ENCODE measurements at regions not wholly inside any gene's neighbourhood (a gene's known extent, or its start where the extent isn't known, plus 50 kb on each side); places are given as distances from the start of the nearest gene placed in this dataset.
"Not testable (repeated sequence)": the region's sequence is repeated elsewhere in the genome, so short reads cannot be mapped to it uniquely, and the experiment has no call there.

DNA sequence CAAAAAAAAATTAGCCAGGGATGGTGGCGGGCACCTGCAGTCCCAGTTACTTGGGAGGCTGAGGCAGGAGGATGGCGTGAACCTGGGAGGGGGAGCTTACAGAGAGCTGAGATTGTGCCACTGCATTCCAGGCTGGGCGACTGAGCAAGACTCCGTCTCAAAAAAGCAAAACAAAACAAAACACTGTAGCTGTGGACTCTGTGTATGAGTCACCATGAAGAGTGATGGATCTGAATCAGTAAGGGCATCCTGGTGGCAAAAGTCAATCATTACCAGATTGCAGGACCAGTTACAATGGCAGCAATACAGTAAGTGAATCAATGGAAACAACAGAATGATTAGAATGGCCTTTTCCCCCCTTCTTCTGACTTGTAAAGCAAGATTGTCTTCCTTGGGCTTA, 113.7 kb upstream of the CCDC180 start:
- no CpG with 5 or more reads among the region's 4 CpGs for WGBS, 2 donors (ENCODE audit: extremely low coverage in 2 of 2, insufficient read length in 2 of 2, insufficient replicate concordance in 1 of 2)
- H2AK5ac ChIP-seq (ENCODE audit: low read depth, low read length); H3K27me3 ChIP-seq (ENCODE audit: control insufficient read depth in 3 of 3, insufficient read depth in 3 of 3, low read depth in 1 of 3, low read length in 3 of 3): not testable (repeated sequence)

GRCh38 chr9:97188545-97188944, 118.9 kb upstream of the CCDC180 start:
- no peak overlapping the region for H3K18ac ChIP-seq (ENCODE audit: low read length)
- H2AK5ac ChIP-seq (ENCODE audit: low read depth, low read length), result no peak overlapping the region
- DNase-seq (ENCODE audit: low spot score), result no peak
- H2AFZ ChIP-seq (ENCODE audit: low read length), result no peak overlapping the region
- no peaks in the 10 kb centered on the region for H3K9me3 ChIP-seq (replicated peaks in 1 of 2; ENCODE audit: control insufficient read depth in 2 of 2, insufficient read depth in 1 of 2, low read depth in 1 of 2, low read length in 2 of 2)
- no CpG with 5 or more reads among the region's 3 CpGs for WGBS, 2 donors (ENCODE audit: extremely low coverage in 2 of 2, insufficient read length in 2 of 2, insufficient replicate concordance in 1 of 2)
- H4K91ac ChIP-seq (ENCODE audit: low read depth, low read length, poor library complexity), result no peak overlapping the region
- peaks cover 0 to 2% of the 10 kb centered on the region in 2 donors for H3K36me3 ChIP-seq (replicated peaks in 1 of 2; ENCODE audit: control insufficient read depth in 2 of 2, insufficient read depth in 2 of 2, low read length in 2 of 2)
- H3K27me3 ChIP-seq (ENCODE audit: control insufficient read depth in 3 of 3, insufficient read depth in 3 of 3, low read depth in 1 of 3, low read length in 3 of 3), result no peaks in the 10 kb centered on the region
- H4K8ac ChIP-seq (ENCODE audit: low read depth, low read length), result no peak overlapping the region
- no peak overlapping the region for H2BK5ac ChIP-seq (ENCODE audit: low read length)
- H3K27ac ChIP-seq (replicated peaks; ENCODE audit: low read length), result no peak overlapping the region
- no peak overlapping the region for H3K9ac ChIP-seq (ENCODE audit: low read depth, low read length, poor library complexity)
- H3K4me3 ChIP-seq (ENCODE audit: low read length in 2 of 2), result no peak overlapping the region
- H2BK15ac ChIP-seq (ENCODE audit: low read length), result no peak overlapping the region
- no peak overlapping the region for H2BK12ac ChIP-seq (ENCODE audit: low read length)
- no peak overlapping the region for H3K4me2 ChIP-seq (ENCODE audit: insufficient read depth, low read length, poor library complexity, severe bottlenecking)
- H3K79me1 ChIP-seq (ENCODE audit: low read depth, low read length), result no peaks in the 10 kb centered on the region
- H2BK120ac ChIP-seq (ENCODE audit: low read depth, low read length), result no peak overlapping the region
- no peak overlapping the region for H3K4ac ChIP-seq (ENCODE audit: low read length)
- H3K14ac ChIP-seq (ENCODE audit: low read length), result no peak overlapping the region
- H3K23ac ChIP-seq (ENCODE audit: low read depth, low read length, poor library complexity), result no peak overlapping the region
- no peaks in the 10 kb centered on the region for H3K4me1 ChIP-seq (ENCODE audit: control insufficient read depth in 2 of 2, insufficient read depth in 1 of 2, low read depth in 1 of 2, low read length in 2 of 2)

More for the DNA sequence above, 113.7 kb upstream of the CCDC180 start:
- not testable (repeated sequence) for H4K91ac ChIP-seq (ENCODE audit: low read depth, low read length, poor library complexity); H2BK5ac ChIP-seq (ENCODE audit: low read length); H3K4me3 ChIP-seq (ENCODE audit: low read length in 2 of 2); H4K8ac ChIP-seq (ENCODE audit: low read depth, low read length); DNase-seq (ENCODE audit: low spot score); H2BK12ac ChIP-seq (ENCODE audit: low read length); H2BK120ac ChIP-seq (ENCODE audit: low read depth, low read length); H3K27ac ChIP-seq (replicated peaks; ENCODE audit: low read length); H3K14ac ChIP-seq (ENCODE audit: low read length); H2BK15ac ChIP-seq (ENCODE audit: low read length); H2AFZ ChIP-seq (ENCODE audit: low read length); H3K4ac ChIP-seq (ENCODE audit: low read length); H3K9ac ChIP-seq (ENCODE audit: low read depth, low read length, poor library complexity); H3K23ac ChIP-seq (ENCODE audit: low read depth, low read length, poor library complexity); H3K36me3 ChIP-seq (replicated peaks in 1 of 2; ENCODE audit: control insufficient read depth in 2 of 2, insufficient read depth in 2 of 2, low read length in 2 of 2); H3K4me2 ChIP-seq (ENCODE audit: insufficient read depth, low read length, poor library complexity, severe bottlenecking); H3K4me1 ChIP-seq (ENCODE audit: control insufficient read depth in 2 of 2, insufficient read depth in 1 of 2, low read depth in 1 of 2, low read length in 2 of 2); H3K18ac ChIP-seq (ENCODE audit: low read length); H3K79me1 ChIP-seq (ENCODE audit: low read depth, low read length); H3K9me3 ChIP-seq (replicated peaks in 1 of 2; ENCODE audit: control insufficient read depth in 2 of 2, insufficient read depth in 1 of 2, low read depth in 1 of 2, low read length in 2 of 2)

DNA sequence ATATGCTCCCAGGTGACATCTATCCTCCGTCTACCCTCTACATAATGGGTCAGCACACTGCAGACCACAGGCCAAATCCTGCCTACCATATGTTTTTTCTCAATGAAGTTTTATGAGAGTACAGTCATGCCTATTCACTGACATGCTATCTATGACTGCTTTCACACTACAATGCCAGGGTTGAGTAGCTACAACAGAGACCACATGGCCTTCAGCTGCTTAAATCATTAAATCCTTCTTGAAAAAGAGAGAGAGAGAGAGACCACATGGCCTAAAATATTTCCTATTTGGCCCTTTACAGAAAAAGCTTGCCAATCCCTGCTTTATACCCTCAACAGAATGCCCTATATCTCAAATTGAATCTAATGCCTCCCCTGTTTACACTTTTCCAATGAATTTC, 119.8 kb upstream of the CCDC180 start:
- not testable (repeated sequence) for H2AFZ ChIP-seq (ENCODE audit: low read length); H2BK120ac ChIP-seq (ENCODE audit: low read depth, low read length); H3K4ac ChIP-seq (ENCODE audit: low read length); H3K18ac ChIP-seq (ENCODE audit: low read length); H3K4me2 ChIP-seq (ENCODE audit: insufficient read depth, low read length, poor library complexity, severe bottlenecking); H3K9ac ChIP-seq (ENCODE audit: low read depth, low read length, poor library complexity); H3K4me3 ChIP-seq (ENCODE audit: low read length in 2 of 2); H3K4me1 ChIP-seq (ENCODE audit: control insufficient read depth in 2 of 2, insufficient read depth in 1 of 2, low read depth in 1 of 2, low read length in 2 of 2); H4K91ac ChIP-seq (ENCODE audit: low read depth, low read length, poor library complexity); H3K14ac ChIP-seq (ENCODE audit: low read length); H3K9me3 ChIP-seq (replicated peaks in 1 of 2; ENCODE audit: control insufficient read depth in 2 of 2, insufficient read depth in 1 of 2, low read depth in 1 of 2, low read length in 2 of 2); H2AK5ac ChIP-seq (ENCODE audit: low read depth, low read length); H2BK12ac ChIP-seq (ENCODE audit: low read length); H2BK5ac ChIP-seq (ENCODE audit: low read length); H3K36me3 ChIP-seq (replicated peaks in 1 of 2; ENCODE audit: control insufficient read depth in 2 of 2, insufficient read depth in 2 of 2, low read length in 2 of 2); H3K27me3 ChIP-seq (ENCODE audit: control insufficient read depth in 3 of 3, insufficient read depth in 3 of 3, low read depth in 1 of 3, low read length in 3 of 3); H4K8ac ChIP-seq (ENCODE audit: low read depth, low read length); H3K23ac ChIP-seq (ENCODE audit: low read depth, low read length, poor library complexity); DNase-seq (ENCODE audit: low spot score); H2BK15ac ChIP-seq (ENCODE audit: low read length); H3K79me1 ChIP-seq (ENCODE audit: low read depth, low read length); H3K27ac ChIP-seq (replicated peaks; ENCODE audit: low read length)
- no CpG with 5 or more reads among the region's 1 CpG for WGBS, 2 donors (ENCODE audit: extremely low coverage in 2 of 2, insufficient read length in 2 of 2, insufficient replicate concordance in 1 of 2)

DNA sequence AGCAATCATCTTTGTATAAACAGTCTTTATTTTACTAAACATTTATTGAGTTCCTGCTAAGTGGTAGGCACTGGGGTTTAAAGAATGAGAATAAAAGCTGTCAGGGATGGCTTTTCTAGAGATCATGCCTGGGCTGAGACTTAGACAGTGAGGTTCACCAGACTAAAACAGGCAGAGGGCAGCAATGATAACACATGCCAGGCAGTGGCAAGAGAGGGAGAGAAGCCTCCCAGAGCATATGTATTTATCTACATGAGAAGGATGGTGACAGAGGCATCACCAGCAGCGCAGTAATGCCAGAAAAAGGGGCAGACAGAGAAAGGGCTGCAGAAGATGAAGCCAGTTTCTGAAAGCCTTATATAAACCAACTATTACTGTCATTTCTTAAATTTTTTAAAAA, 121.0 kb upstream of the CCDC180 start:
- Histone ChIP-seq H3K36me3 (replicated peaks in 1 of 2; ENCODE audit: control insufficient read depth in 2 of 2, insufficient read depth in 2 of 2, low read length in 2 of 2) (peaks cover 0 to 2% of the 10 kb centered on the region in 2 donors), H2AFZ (ENCODE audit: low read length) (no peak overlapping the region), H3K9me3 (replicated peaks in 1 of 2; ENCODE audit: control insufficient read depth in 2 of 2, insufficient read depth in 1 of 2, low read depth in 1 of 2, low read length in 2 of 2) (no peaks in the 10 kb centered on the region), H3K14ac (ENCODE audit: low read length) (no peak overlapping the region), H3K9ac (ENCODE audit: low read depth, low read length, poor library complexity) (no peak overlapping the region), H2BK120ac (ENCODE audit: low read depth, low read length) (no peak overlapping the region), H2BK5ac (ENCODE audit: low read length) (no peak overlapping the region), H4K91ac (ENCODE audit: low read depth, low read length, poor library complexity) (no peak overlapping the region), H3K27me3 (ENCODE audit: control insufficient read depth in 3 of 3, insufficient read depth in 3 of 3, low read depth in 1 of 3, low read length in 3 of 3) (no peaks in the 10 kb centered on the region), H4K8ac (ENCODE audit: low read depth, low read length) (no peak overlapping the region), H3K79me1 (ENCODE audit: low read depth, low read length) (no peaks in the 10 kb centered on the region), H2AK5ac (ENCODE audit: low read depth, low read length) (no peak overlapping the region), H2BK12ac (ENCODE audit: low read length) (no peak overlapping the region), H3K4me2 (ENCODE audit: insufficient read depth, low read length, poor library complexity, severe bottlenecking) (no peak overlapping the region), H3K4me3 (ENCODE audit: low read length in 2 of 2) (no peak overlapping the region), H3K23ac (ENCODE audit: low read depth, low read length, poor library complexity) (no peak overlapping the region), H3K4me1 (ENCODE audit: control insufficient read depth in 2 of 2, insufficient read depth in 1 of 2, low read depth in 1 of 2, low read length in 2 of 2) (no peaks in the 10 kb centered on the region), H2BK15ac (ENCODE audit: low read length) (no peak overlapping the region), H3K4ac (ENCODE audit: low read length) (no peak overlapping the region), H3K27ac (replicated peaks; ENCODE audit: low read length) (no peak overlapping the region), H3K18ac (ENCODE audit: low read length) (no peak overlapping the region)
- no peak for DNase-seq (ENCODE audit: low spot score)
- WGBS, 2 donors (ENCODE audit: extremely low coverage in 2 of 2, insufficient read length in 2 of 2, insufficient replicate concordance in 1 of 2), result no CpG with 5 or more reads among the region's 1 CpG
